GM19395 (cell line): ENCODE measurements at regions not wholly inside any gene's neighbourhood (a gene's known extent, or its start where the extent isn't known, plus 50 kb on each side); places are given as distances from the start of the nearest gene placed in this dataset.
A peak's percentile ranks its signal among the peaks of the same experiment; 100 is the strongest.
"Not testable (repeated sequence)": the region's sequence is repeated elsewhere in the genome, so short reads cannot be mapped to it uniquely, and the experiment has no call there.

Source experiments
- ATAC-seq: cut with Tn5 transposase; IDR thresholded peaks from one replicate; pipeline ENCODE4 v1.9.1; 2021; ENCODE audit warnings: mild to moderate bottlenecking, moderate library complexity; ENCODE audit not compliant: unreplicated experiment

GRCh38 chr6:6748001-6748400 is 159.5 kb downstream of the LY86 start:
- no peak for ATAC-seq

GRCh38 chr6:6749702-6750491 is 161.4 kb downstream of the LY86 start:
- no peak for ATAC-seq

- no peak for ATAC-seq
These were observed 162.2 kb downstream of the LY86 start for GRCh38 chr6:6750594-6751265.

- ATAC-seq: no peak
These were observed 162.7 kb downstream of the LY86 start for GRCh38 chr6:6751266-6751596.

GRCh38 chr6:6751619-6752023 is 163.1 kb downstream of the LY86 start:
- no peak for ATAC-seq

- ATAC-seq: no peak
These were observed 163.6 kb downstream of the LY86 start for GRCh38 chr6:6752129-6752528.

GRCh38 chr6:6753301-6753700 is 164.8 kb downstream of the LY86 start:
- ATAC-seq: no peak

- no peak for ATAC-seq
These were observed 168.0 kb downstream of the LY86 start for GRCh38 chr6:6756526-6756925.

- no peak for ATAC-seq
These were observed 170.0 kb downstream of the LY86 start for GRCh38 chr6:6758546-6758914.

GRCh38 chr6:6758915-6759654 is 170.6 kb downstream of the LY86 start:
- peak; percentile 94 for ATAC-seq

GRCh38 chr6:6760002-6760401 is 171.5 kb downstream of the LY86 start:
- ATAC-seq: no peak

- ATAC-seq: not testable (repeated sequence)
These were observed 174.0 kb downstream of the LY86 start for GRCh38 chr6:6762566-6762965.

- ATAC-seq: no peak
These were observed 176.4 kb downstream of the LY86 start for GRCh38 chr6:6764764-6765434.

- no peak for ATAC-seq
These were observed 177.8 kb downstream of the LY86 start for GRCh38 chr6:6766230-6766905.

- no peak for ATAC-seq
These were observed 180.9 kb downstream of the LY86 start for GRCh38 chr6:6769466-6769865.

GRCh38 chr6:6771224-6771945 is 182.9 kb downstream of the LY86 start:
- no peak for ATAC-seq

GRCh38 chr6:6771964-6772363 is 183.4 kb downstream of the LY86 start:
- ATAC-seq: no peak

GRCh38 chr6:6772751-6773150 is 184.2 kb downstream of the LY86 start:
- no peak for ATAC-seq

GRCh38 chr6:6775074-6775473 is 186.6 kb downstream of the LY86 start:
- no peak for ATAC-seq

- no peak for ATAC-seq
These were observed 191.7 kb downstream of the LY86 start for GRCh38 chr6:6780231-6780630.
